HG03135 (cell line): ENCODE measurements at regions not wholly inside any gene's neighbourhood (a gene's known extent, or its start where the extent isn't known, plus 50 kb on each side); places are given as distances from the start of the nearest gene placed in this dataset.

Source experiments
- ATAC-seq: cut with Tn5 transposase; IDR thresholded peaks from one replicate; pipeline ENCODE4 v1.9.1; 2021; ENCODE audit warnings: mild to moderate bottlenecking, moderate library complexity; ENCODE audit not compliant: unreplicated experiment

- no peak for ATAC-seq
Measured at GRCh38 chr18:40926679-40927078, 1028.4 kb upstream of the PIK3C3 start.

- ATAC-seq, result no peak
Measured at GRCh38 chr18:40925071-40925541, 1029.9 kb upstream of the PIK3C3 start.

GRCh38 chr18:40921845-40922629 lies 1033.0 kb upstream of the PIK3C3 start:
- ATAC-seq, result no peak

- no peak for ATAC-seq
Measured at GRCh38 chr18:40917056-40917455, 1038.0 kb upstream of the PIK3C3 start.

GRCh38 chr18:40915724-40916123 lies 1039.3 kb upstream of the PIK3C3 start:
- no peak for ATAC-seq

- ATAC-seq, result no peak
Measured at GRCh38 chr18:40911582-40912254, 1043.3 kb upstream of the PIK3C3 start.

- no peak for ATAC-seq
Measured at GRCh38 chr18:40911041-40911440, 1044.0 kb upstream of the PIK3C3 start.

- ATAC-seq, result no peak
Measured at GRCh38 chr18:40907842-40908241, 1047.2 kb upstream of the PIK3C3 start.

GRCh38 chr18:40904295-40904694 lies 1050.7 kb upstream of the PIK3C3 start:
- no peak for ATAC-seq

- no peak for ATAC-seq
Measured at GRCh38 chr18:40902436-40902835, 1052.6 kb upstream of the PIK3C3 start.

- ATAC-seq, result no peak
Measured at GRCh38 chr18:40897884-40898283, 1057.2 kb upstream of the PIK3C3 start.

GRCh38 chr18:40883271-40883670 lies 1071.8 kb upstream of the PIK3C3 start:
- no peak for ATAC-seq

- no peak for ATAC-seq
Measured at GRCh38 chr18:40882468-40882867, 1072.6 kb upstream of the PIK3C3 start.

GRCh38 chr18:40878371-40878770 lies 1076.7 kb upstream of the PIK3C3 start:
- no peak for ATAC-seq

GRCh38 chr18:40877096-40877495 lies 1077.9 kb upstream of the PIK3C3 start:
- ATAC-seq, result no peak

- no peak for ATAC-seq
Measured at GRCh38 chr18:40875101-40875615, 1079.9 kb upstream of the PIK3C3 start.

- ATAC-seq, result no peak
Measured at GRCh38 chr18:40874233-40874632, 1080.8 kb upstream of the PIK3C3 start.

GRCh38 chr18:40868110-40868858 lies 1086.8 kb upstream of the PIK3C3 start:
- no peak for ATAC-seq

- no peak for ATAC-seq
Measured at GRCh38 chr18:40867459-40867858, 1087.6 kb upstream of the PIK3C3 start.

- no peak for ATAC-seq
Measured at GRCh38 chr18:40866968-40867367, 1088.1 kb upstream of the PIK3C3 start.

GRCh38 chr18:40866013-40866645 lies 1088.9 kb upstream of the PIK3C3 start:
- ATAC-seq, result no peak
